Epithelial cell of proximal tubule (primary cell): ENCODE measurements at regions not wholly inside any gene's neighbourhood (a gene's known extent, or its start where the extent isn't known, plus 50 kb on each side); places are given as distances from the start of the nearest gene placed in this dataset.

Source experiments
- DNase-seq: peaks from one replicate; pipeline ENCODE4 v3.0.0-alpha.2; 2011; ENCODE audit warnings: low read depth
- H3K4me3 ChIP-seq: 2 replicates; pipeline ENCODE4 v1.5.1; 2011; ENCODE audit warnings: low read depth, mild to moderate bottlenecking, low read length
- TF ChIP-seq, protein P1 (sequence below): conservative IDR thresholded peaks from 2 replicates; pipeline ENCODE4 v1.5.1; 2012; ENCODE audit warnings: low read depth, mild to moderate bottlenecking, low read length

DNA sequence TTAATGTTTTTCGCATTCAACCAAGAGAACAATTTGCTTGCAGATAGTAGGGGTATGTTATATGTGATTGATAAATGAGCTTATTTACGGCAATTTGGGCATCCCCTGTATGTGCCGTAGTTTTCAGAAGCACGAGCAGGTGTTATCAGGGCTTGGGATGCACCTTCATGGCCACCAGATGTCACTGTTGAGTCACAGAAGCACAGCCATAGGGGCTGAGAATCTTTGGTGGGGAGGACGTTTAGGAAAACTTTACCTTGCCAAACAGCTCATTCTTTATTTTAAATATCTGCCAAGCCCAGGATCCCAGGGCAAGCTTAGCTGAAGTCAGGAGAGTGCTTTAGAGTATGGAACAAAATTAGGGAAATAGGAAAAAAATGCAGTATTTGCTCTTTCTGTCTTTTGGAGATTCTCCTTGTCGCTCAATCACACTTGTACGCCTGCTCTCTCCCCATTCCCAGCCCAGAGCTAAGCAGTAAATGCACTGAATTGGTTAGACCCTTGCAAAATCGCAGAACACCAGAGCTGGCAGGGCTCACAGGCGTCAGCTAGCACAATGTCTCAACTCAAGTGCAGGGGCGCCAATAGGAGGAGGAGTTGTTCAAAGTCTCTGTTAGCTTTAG, 93.6 kb upstream of the MPHOSPH6 start:
- no peak overlapping the region for H3K4me3 ChIP-seq
- no peak for DNase-seq
- TF ChIP-seq, protein P1, sequence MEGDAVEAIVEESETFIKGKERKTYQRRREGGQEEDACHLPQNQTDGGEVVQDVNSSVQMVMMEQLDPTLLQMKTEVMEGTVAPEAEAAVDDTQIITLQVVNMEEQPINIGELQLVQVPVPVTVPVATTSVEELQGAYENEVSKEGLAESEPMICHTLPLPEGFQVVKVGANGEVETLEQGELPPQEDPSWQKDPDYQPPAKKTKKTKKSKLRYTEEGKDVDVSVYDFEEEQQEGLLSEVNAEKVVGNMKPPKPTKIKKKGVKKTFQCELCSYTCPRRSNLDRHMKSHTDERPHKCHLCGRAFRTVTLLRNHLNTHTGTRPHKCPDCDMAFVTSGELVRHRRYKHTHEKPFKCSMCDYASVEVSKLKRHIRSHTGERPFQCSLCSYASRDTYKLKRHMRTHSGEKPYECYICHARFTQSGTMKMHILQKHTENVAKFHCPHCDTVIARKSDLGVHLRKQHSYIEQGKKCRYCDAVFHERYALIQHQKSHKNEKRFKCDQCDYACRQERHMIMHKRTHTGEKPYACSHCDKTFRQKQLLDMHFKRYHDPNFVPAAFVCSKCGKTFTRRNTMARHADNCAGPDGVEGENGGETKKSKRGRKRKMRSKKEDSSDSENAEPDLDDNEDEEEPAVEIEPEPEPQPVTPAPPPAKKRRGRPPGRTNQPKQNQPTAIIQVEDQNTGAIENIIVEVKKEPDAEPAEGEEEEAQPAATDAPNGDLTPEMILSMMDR, result peak; percentile 97

DNA sequence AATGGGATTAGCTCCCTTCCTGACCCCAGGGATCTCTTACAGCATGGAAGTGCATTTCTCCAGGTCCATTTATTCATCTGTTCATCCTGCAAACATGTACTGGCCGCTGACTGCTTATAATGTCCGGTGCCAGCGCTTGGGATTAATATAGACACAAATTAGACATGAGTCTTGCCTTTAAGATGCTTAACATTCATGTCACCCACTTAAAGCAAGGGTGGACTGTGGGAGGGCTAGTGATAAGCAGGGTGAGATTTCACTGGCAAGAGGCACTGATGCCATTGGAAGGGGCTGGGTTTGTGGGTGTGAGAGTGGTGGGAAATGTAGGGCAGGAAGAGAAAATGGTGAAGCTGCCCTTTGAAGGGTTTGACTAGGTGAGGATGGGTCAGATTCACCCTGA, 92.2 kb upstream of the MPHOSPH6 start:
- no peak overlapping the region for H3K4me3 ChIP-seq

DNA sequence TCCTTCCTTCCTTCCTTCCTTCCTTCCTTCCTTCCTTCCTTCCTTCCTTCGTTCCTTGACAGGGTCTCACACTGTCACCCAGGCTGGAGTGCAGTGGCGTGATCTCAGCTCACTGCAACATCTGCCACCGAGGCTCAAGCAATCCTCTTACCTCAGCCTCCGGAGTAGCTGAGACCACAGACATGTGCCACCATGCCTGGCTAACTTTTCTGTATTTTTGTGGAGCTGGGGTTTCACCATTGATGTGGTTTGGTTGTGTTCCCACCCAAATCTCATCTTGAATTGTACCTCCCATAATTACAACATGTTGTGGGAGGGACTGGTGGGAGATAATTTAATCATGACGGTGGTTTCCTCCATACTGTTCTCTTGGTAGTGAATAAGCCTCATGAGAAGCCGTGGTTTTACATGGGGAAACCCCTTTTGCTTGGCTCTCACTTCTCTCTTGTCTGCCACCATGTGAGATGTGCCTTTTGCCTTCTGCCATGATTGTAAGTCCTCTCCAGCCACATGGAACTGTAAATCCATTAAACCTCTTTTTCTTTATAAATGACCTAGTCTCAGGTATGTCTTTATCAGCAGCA, 90.3 kb upstream of the MPHOSPH6 start:
- no peak for DNase-seq
- TF ChIP-seq, protein P1, result no peak
- no peak overlapping the region for H3K4me3 ChIP-seq

More for the DNA sequence above, 92.2 kb upstream of the MPHOSPH6 start:
- TF ChIP-seq, protein P1, result no peak
- DNase-seq, result no peak

DNA sequence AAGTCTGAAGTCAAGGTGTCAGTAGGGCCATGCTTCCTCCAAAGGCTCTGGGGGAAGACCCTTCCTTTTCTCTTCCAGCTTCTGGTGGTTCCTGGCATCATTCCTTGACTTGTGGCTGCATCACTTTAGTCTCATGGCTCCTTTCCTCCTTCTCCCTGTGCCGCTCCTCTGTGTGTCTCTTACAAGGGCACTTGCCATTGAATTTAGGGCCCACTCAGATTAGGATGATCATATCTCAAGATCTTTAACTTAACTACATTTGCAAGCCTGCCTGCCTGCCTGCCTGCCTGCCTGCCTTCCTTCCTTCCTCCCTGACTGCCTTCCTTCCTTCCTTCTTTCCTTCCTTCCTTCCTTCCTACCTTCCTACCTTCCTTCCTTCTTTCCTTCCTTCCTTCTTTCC, 89.7 kb upstream of the MPHOSPH6 start:
- no peak for DNase-seq
- TF ChIP-seq, protein P1, result no peak
- no peak overlapping the region for H3K4me3 ChIP-seq

DNA sequence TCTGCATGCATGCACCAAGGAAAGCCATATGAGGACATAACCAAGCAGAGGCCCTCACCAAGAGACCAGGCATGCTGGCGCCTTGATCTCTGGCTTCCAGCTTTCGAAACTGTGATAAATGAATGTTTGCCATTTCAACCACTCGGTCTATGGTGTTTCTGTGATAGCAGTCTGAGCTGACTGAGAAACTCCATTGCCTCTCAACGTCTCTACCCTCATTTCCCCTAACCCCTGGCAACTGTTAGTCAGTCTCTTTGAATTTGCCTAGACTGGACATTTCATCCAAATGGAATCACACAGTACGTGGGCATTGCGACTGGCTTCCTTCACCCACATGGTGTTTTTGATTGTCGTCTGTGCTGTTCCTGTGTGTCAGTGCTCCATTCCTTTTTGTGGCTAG, 88.0 kb upstream of the MPHOSPH6 start:
- no peak overlapping the region for H3K4me3 ChIP-seq
- TF ChIP-seq, protein P1, result no peak
- DNase-seq, result no peak

DNA sequence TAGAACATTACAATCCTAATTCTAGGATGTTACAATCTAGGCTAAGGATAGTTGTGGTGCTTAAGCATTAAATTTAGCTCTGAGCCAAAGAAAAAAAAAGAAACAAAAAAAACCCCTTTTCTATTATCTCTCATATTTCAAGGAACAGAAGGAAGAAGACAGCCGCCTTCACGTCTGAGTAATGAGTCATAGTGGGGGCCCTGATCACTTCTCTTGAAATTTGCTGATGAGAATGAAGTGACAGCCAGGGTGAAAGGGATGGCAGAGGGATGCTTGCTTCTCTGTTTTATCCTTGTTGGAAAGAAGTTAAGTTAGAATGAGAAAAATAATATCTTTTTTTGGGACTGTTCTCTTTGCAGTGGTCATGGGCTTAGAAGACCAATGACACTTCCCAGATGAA, 82.6 kb upstream of the MPHOSPH6 start:
- TF ChIP-seq, protein P1, result no peak
- H3K4me3 ChIP-seq, result no peak overlapping the region
- DNase-seq, result no peak

DNA sequence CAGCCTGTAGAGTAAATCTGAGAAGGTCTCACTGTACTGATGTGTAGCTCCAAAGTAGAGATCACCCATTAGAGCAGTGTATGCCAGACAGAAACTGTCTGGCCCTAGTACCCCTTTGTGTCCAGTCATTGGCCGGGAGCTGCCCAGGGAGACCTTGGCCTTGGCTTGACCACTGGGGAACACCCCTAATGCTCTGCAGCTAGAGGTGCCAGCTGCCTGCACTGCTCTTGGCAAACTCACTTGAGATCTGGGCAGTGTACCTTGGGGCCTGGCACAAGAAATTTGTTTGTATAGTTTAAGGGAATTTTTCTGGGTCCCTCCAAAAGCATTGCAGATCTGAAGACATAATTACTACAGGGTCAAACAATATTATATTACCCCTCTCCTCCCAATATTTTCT, 78.7 kb upstream of the MPHOSPH6 start:
- TF ChIP-seq, protein P1, result no peak
- no peak for DNase-seq
- no peak overlapping the region for H3K4me3 ChIP-seq
